Breast epithelium (tissue), 4 donors: ENCODE measurements at regions not wholly inside any gene's neighbourhood (a gene's known extent, or its start where the extent isn't known, plus 50 kb on each side); places are given as distances from the start of the nearest gene placed in this dataset.

Experiments used
- DNase-seq, 2 donors: peaks; one replicate each; pipeline ENCODE4 v3.0.0-alpha.2; 2019; ENCODE audit warnings: low spot score in 2 of 2
- H3K27ac ChIP-seq, 2 donors: fragments of 200-600 bp; sonication (generic) in 1 of 2; one replicate each; pipeline ENCODE4 v1.5.1; 2016 to 2019; ENCODE audit warnings: mild to moderate bottlenecking in 1 of 2
- H3K27me3 ChIP-seq, 2 donors: fragments of 200-600 bp; sonication (generic) in 1 of 2; one replicate each; pipeline versions ENCODE4 v1.5.1 to v1.6.0; 2017 to 2019; ENCODE audit warnings: control low read depth in 1 of 2, mild to moderate bottlenecking in 1 of 2
- H3K36me3 ChIP-seq: fragments of 200-600 bp; one replicate; pipeline ENCODE4 v1.5.1; 2019
- H3K4me1 ChIP-seq, 2 donors: fragments of 200-600 bp; sonication (generic); one replicate each; pipeline ENCODE4 v1.5.1; 2016 to 2019; ENCODE audit warnings: control low read depth in 1 of 2
- H3K4me3 ChIP-seq, 3 donors: fragments of 200-600 bp; sonication (generic); 1 replicate in 2 of 3; 2 replicates in 1 of 3; pipeline ENCODE4 v1.5.1; 2016 to 2019; ENCODE audit warnings: mild to moderate bottlenecking in 3 of 3, moderate library complexity in 2 of 3
- H3K9me3 ChIP-seq, 2 donors: fragments of 200-600 bp; sonication (generic) in 1 of 2; one replicate each; pipeline ENCODE4 v1.5.1; 2016 to 2019; ENCODE audit warnings: control low read depth in 1 of 2
- CTCF ChIP-seq, 3 donors: fragments of 450-650 bp; IDR thresholded peaks; one replicate each; pipeline ENCODE4 v1.5.1; 2016 to 2017; ENCODE audit warnings: antibody characterized with exemption in 3 of 3, mild to moderate bottlenecking in 3 of 3, moderate library complexity in 3 of 3
- POLR2A ChIP-seq: fragments of 450-650 bp; IDR thresholded peaks from one replicate; pipeline ENCODE4 v1.6.1; 2016; ENCODE audit warnings: antibody characterized with exemption, mild to moderate bottlenecking, moderate library complexity
- POLR2AphosphoS5 ChIP-seq, 3 donors: sonication (generic); formaldehyde crosslinking; IDR thresholded peaks; one replicate each; pipeline ENCODE4 v1.6.1; 2017; ENCODE audit warnings: antibody characterized with exemption in 3 of 3
- intact Hi-C: fragments of 100-400 bp; cut with DNase I; formaldehyde crosslinking; loops from one replicate; pipeline ENCODE4 v1.15.1; 2023; ENCODE audit warnings: low total_unique reads

DNA sequence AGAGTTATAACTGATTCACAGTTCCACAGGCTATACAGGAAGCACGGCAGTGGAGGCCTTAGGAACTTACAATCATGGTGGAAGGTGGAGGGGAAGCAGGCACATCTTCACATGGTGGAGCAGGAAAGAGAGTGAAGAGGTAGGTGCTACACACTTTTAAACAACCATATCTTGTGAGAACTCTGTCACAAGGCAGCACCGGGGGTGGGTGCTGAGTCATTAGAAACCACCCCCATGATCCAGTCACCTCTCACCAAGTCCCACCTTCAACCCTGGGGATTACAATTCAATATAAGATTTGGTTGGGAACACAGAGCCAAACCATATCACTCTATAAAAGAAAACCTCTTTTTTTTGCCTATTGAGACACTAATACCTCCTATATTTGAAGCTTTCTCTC, 1108.5 kb upstream of the CDH2 start:
- no peak for DNase-seq
- Histone ChIP-seq H3K27ac (no peak overlapping the region), H3K27me3 (no peaks in the 10 kb centered on the region), H3K9me3 (no peaks in the 10 kb centered on the region), H3K4me3 (no peak overlapping the region), H3K4me1 (no peaks in the 10 kb centered on the region), H3K36me3 (no peaks in the 10 kb centered on the region)
- intact Hi-C loops: no loop called here
- TF ChIP-seq POLR2A (no peak), POLR2AphosphoS5 (IDR thresholded peaks at IDR 0.05) (no peak)

DNA sequence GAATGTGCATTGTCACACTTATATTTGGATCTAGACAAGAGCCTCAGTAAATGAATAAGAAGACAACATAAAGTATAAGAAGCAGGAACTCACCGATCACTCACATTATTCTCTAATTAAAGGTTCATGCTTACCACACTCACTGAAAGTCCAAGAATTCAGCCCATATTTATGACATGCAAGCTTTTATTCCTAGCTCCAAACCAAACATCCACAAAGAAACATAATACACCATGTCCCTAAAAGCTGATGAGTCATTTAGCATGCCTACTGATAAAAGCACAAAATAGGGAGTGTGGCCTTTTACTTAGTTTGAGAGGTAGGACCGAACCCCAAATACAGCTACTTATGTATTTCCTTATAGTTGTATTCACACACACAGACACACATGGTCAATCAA, 1094.6 kb upstream of the CDH2 start:
- H3K4me1 ChIP-seq: no peaks in the 10 kb centered on the region
- H3K27ac ChIP-seq: no peak overlapping the region
- no peaks in the 10 kb centered on the region for H3K36me3 ChIP-seq
- H3K9me3 ChIP-seq: no peaks in the 10 kb centered on the region
- no peak for DNase-seq
- no peaks in the 10 kb centered on the region for H3K27me3 ChIP-seq
- H3K4me3 ChIP-seq: no peak overlapping the region
- intact Hi-C loops: no loop called here
- TF ChIP-seq POLR2A: no peak
- no peak for TF ChIP-seq POLR2AphosphoS5 (IDR thresholded peaks at IDR 0.05)
- TF ChIP-seq CTCF (IDR thresholded peaks at IDR 0.05): no peak

- no peak overlapping the region for H3K27ac ChIP-seq
- no peaks in the 10 kb centered on the region for H3K4me1 ChIP-seq
- H3K4me3 ChIP-seq: no peak overlapping the region
- H3K9me3 ChIP-seq: no peaks in the 10 kb centered on the region
- no peak for DNase-seq
- TF ChIP-seq POLR2AphosphoS5 (IDR thresholded peaks at IDR 0.05): no peak
- TF ChIP-seq CTCF (IDR thresholded peaks at IDR 0.05): no peak
- no peak for TF ChIP-seq POLR2A
- no peaks in the 10 kb centered on the region for H3K27me3 ChIP-seq
- no peaks in the 10 kb centered on the region for H3K36me3 ChIP-seq
- intact Hi-C loops: no loop called here
These were observed 1082.9 kb upstream of the CDH2 start for GRCh38 chr18:29259838-29260237.

- no peak for DNase-seq
- intact Hi-C loops: no loop called here
- H3K9me3 ChIP-seq: no peaks in the 10 kb centered on the region
- H3K4me3 ChIP-seq: no peak overlapping the region
- no peak overlapping the region for H3K27ac ChIP-seq
- no peaks in the 10 kb centered on the region for H3K36me3 ChIP-seq
- H3K27me3 ChIP-seq: no peaks in the 10 kb centered on the region
- no peak for TF ChIP-seq POLR2AphosphoS5 (IDR thresholded peaks at IDR 0.05)
- TF ChIP-seq CTCF (IDR thresholded peaks at IDR 0.05): no peak
- TF ChIP-seq POLR2A: no peak
- H3K4me1 ChIP-seq: no peaks in the 10 kb centered on the region
These were observed 1077.2 kb upstream of the CDH2 start for GRCh38 chr18:29254123-29254522.

- intact Hi-C loops: no loop called here
These were observed 1074.8 kb upstream of the CDH2 start for GRCh38 chr18:29251681-29252080.

More at GRCh38 chr18:29251681-29252080, 1074.8 kb upstream of the CDH2 start:
- no peaks in the 10 kb centered on the region for H3K4me1 ChIP-seq
- DNase-seq: no peak
- H3K4me3 ChIP-seq: no peak overlapping the region
- TF ChIP-seq POLR2AphosphoS5 (IDR thresholded peaks at IDR 0.05) (no peak), CTCF (IDR thresholded peaks at IDR 0.05) (no peak), POLR2A (no peak)
- no peak overlapping the region for H3K27ac ChIP-seq
- no peaks in the 10 kb centered on the region for H3K27me3 ChIP-seq
- H3K9me3 ChIP-seq: no peaks in the 10 kb centered on the region
- H3K36me3 ChIP-seq: no peaks in the 10 kb centered on the region
